ENCODE measurements at regions not wholly inside any gene's neighbourhood (a gene's known extent, or its start where the extent isn't known, plus 50 kb on each side); places are given as distances from the start of the nearest gene placed in this dataset.

GRCh38 chr11:116099541-116099940 lies 595.3 kb upstream of the CADM1 start:
- TF ChIP-seq SIN3A (IDR thresholded peaks at IDR 0.05; ENCODE audit: borderline replicate concordance, insufficient read depth, low read depth, low read length) (no peak), CTCF (IDR thresholded peaks at IDR 0.05) (no peak), TCF7L2 (IDR thresholded peaks at IDR 0.05; ENCODE audit: low read depth, low read length) (no peak), REST (IDR thresholded peaks at IDR 0.05; ENCODE audit: insufficient read depth in 1 of 2, low read depth in 2 of 2, low read length in 1 of 2) (no peak), POLR2AphosphoS5 (IDR thresholded peaks at IDR 0.05; ENCODE audit: low read depth, low read length) (no peak)
- ChIA-PET POLR2A (no interaction called here), CTCF (interaction anchor here (0.6 kb wide), 1 partner anchor 326 kb away, joined by 4 read pairs; no protein-coding TSS in a partner anchor)
- intact Hi-C loops (cut with micrococcal nuclease; ENCODE audit: unreplicated experiment) (no loop called here), in situ Hi-C loops (cut with HindIII; ENCODE audit: low pct_unique_long_range_greater_than_20kb, low sequenced_read_pairs) (no loop called here)
- Histone ChIP-seq H3K4me3 (ENCODE audit: low read depth in 2 of 2, low read length in 2 of 2) (no peak overlapping the region), H3K4me1 (ENCODE audit: control insufficient read depth, insufficient read depth, low read length) (no peaks in the 10 kb centered on the region), H3K27ac (ENCODE audit: low read length) (no peak overlapping the region), H3K36me3 (ENCODE audit: control insufficient read depth, insufficient read depth, low read length) (0 out of 2 replicates have a peak, but pooled peaks cover 2% of the 10 kb centered on the region), H3K9me3 (ENCODE audit: control insufficient read depth, insufficient read depth, low read depth, low read length) (no peaks in the 10 kb centered on the region), H3K27me3 (ENCODE audit: control insufficient read depth, insufficient read depth, low read length) (peaks cover 2% of the 10 kb centered on the region; the same call in 1 of the 2 replicates)
- DNase-seq (ENCODE audit: low read depth, low spot score) (no peak), ATAC-seq (no peak)
- no TSS peak for BruUV-seq (replicated peaks)

- Histone ChIP-seq H3K4me1 (ENCODE audit: control insufficient read depth, insufficient read depth, low read length) (no peaks in the 10 kb centered on the region), H3K9me3 (ENCODE audit: control insufficient read depth, insufficient read depth, low read depth, low read length) (no peaks in the 10 kb centered on the region), H3K4me3 (ENCODE audit: low read depth in 2 of 2, low read length in 2 of 2) (no peak overlapping the region), H3K36me3 (ENCODE audit: control insufficient read depth, insufficient read depth, low read length) (0 out of 2 replicates have a peak, but pooled peaks cover 2% of the 10 kb centered on the region), H3K27ac (ENCODE audit: low read length) (no peak overlapping the region), H3K27me3 (ENCODE audit: control insufficient read depth, insufficient read depth, low read length) (peaks cover 3% of the 10 kb centered on the region; the same call in 1 of the 2 replicates)
- ChIA-PET POLR2A (interaction anchor here (0.6 kb wide), 1 partner anchor 16 kb away, joined by 3 read pairs; no protein-coding TSS in a partner anchor), CTCF (no interaction called here)
- in situ Hi-C loops (cut with HindIII; ENCODE audit: low pct_unique_long_range_greater_than_20kb, low sequenced_read_pairs) (no loop called here), intact Hi-C loops (cut with micrococcal nuclease; ENCODE audit: unreplicated experiment) (no loop called here)
- no TSS peak for BruUV-seq (replicated peaks)
- TF ChIP-seq TCF7L2 (IDR thresholded peaks at IDR 0.05; ENCODE audit: low read depth, low read length) = no peak
- no peak for TF ChIP-seq REST (IDR thresholded peaks at IDR 0.05; ENCODE audit: insufficient read depth in 1 of 2, low read depth in 2 of 2, low read length in 1 of 2)
- TF ChIP-seq CTCF (IDR thresholded peaks at IDR 0.05) = no peak
- TF ChIP-seq POLR2AphosphoS5 (IDR thresholded peaks at IDR 0.05; ENCODE audit: low read depth, low read length) = no peak
- TF ChIP-seq SIN3A (IDR thresholded peaks at IDR 0.05; ENCODE audit: borderline replicate concordance, insufficient read depth, low read depth, low read length) = no peak
- DNase-seq (ENCODE audit: low read depth, low spot score) (no peak), ATAC-seq (no peak)
These were observed 592.2 kb upstream of the CADM1 start for GRCh38 chr11:116096272-116096995.
